Fibroblast of lung (primary cell): ENCODE measurements at regions not wholly inside any gene's neighbourhood (a gene's known extent, or its start where the extent isn't known, plus 50 kb on each side); places are given as distances from the start of the nearest gene placed in this dataset.
A peak's percentile ranks its signal among the peaks of the same experiment; 100 is the strongest.

Source experiments
- DNase-seq, 2 donors: peaks; one replicate each; pipeline versions ENCODE4 v3.0.0 to v3.0.0-alpha.2; 2010; ENCODE audit warnings: low read depth in 2 of 2
- H2AFZ ChIP-seq: 2 replicates; pipeline ENCODE4 v1.5.1; 2012; ENCODE audit warnings: low read length, control low read depth, inconsistent platforms
- H3K27ac ChIP-seq: 2 replicates; pipeline ENCODE4 v1.5.1; 2011; ENCODE audit warnings: low read length, control low read depth; ENCODE audit not compliant: insufficient read depth
- H3K27me3 ChIP-seq: 2 replicates; pipeline ENCODE4 v1.5.1; 2011; ENCODE audit warnings: mild to moderate bottlenecking, low read length; ENCODE audit not compliant: control insufficient read depth, insufficient read depth
- H3K36me3 ChIP-seq: 2 replicates; pipeline ENCODE4 v1.5.1; 2011; ENCODE audit warnings: low read length; ENCODE audit not compliant: control insufficient read depth, insufficient read depth
- H3K4me1 ChIP-seq: 2 replicates; pipeline ENCODE4 v1.5.1; 2011; ENCODE audit warnings: low read length; ENCODE audit not compliant: control insufficient read depth, insufficient read depth; ENCODE audit errors: extremely low read depth
- H3K4me2 ChIP-seq: 2 replicates; pipeline ENCODE4 v1.5.1; 2011; ENCODE audit warnings: low read length, control low read depth; ENCODE audit not compliant: insufficient read depth; ENCODE audit errors: extremely low read depth
- H3K4me3 ChIP-seq, 4 experiments: fragments of 200-600 bp in 1 of 4; sonication (generic) in 1 of 4; replicated peaks in 1 of 4; 2 replicates each; pipeline ENCODE4 v1.5.1; 2011 to 2016; ENCODE audit warnings: low read length in 4 of 4, low read depth in 3 of 4, mild to moderate bottlenecking in 3 of 4, control low read depth in 2 of 4, inconsistent platforms in 1 of 4, mixed read lengths in 1 of 4; ENCODE audit not compliant: insufficient read depth in 1 of 4; ENCODE audit errors: control extremely low read depth in 1 of 4
- H3K79me2 ChIP-seq: 2 replicates; pipeline ENCODE4 v1.5.1; 2012; ENCODE audit warnings: mild to moderate bottlenecking, low read length, inconsistent platforms; ENCODE audit not compliant: control insufficient read depth, insufficient read depth
- H3K9ac ChIP-seq: 2 replicates; pipeline ENCODE4 v1.5.1; 2011; ENCODE audit warnings: mild to moderate bottlenecking, low read length, control low read depth; ENCODE audit not compliant: insufficient read depth
- H3K9me3 ChIP-seq: 2 replicates; pipeline ENCODE4 v1.5.1; 2012; ENCODE audit warnings: low read depth, low read length; ENCODE audit not compliant: control insufficient read depth, insufficient read depth
- H4K20me1 ChIP-seq: 2 replicates; pipeline ENCODE4 v1.5.1; 2011; ENCODE audit warnings: low read length; ENCODE audit not compliant: control insufficient read depth, insufficient read depth; ENCODE audit errors: extremely low read depth
- CTCF ChIP-seq, 2 donors: IDR thresholded peaks in 1 of 2; conservative IDR thresholded peaks in 1 of 2; 1 replicate in 1 of 2; 2 replicates in 1 of 2; pipeline ENCODE4 v1.5.1; 2011 to 2012; ENCODE audit warnings: low read length in 2 of 2, control low read depth in 1 of 2, inconsistent platforms in 1 of 2, low read depth in 1 of 2, mild to moderate bottlenecking in 1 of 2
- EZH2 ChIP-seq: IDR thresholded peaks from 2 replicates; pipeline ENCODE4 v1.5.1; 2012; ENCODE audit warnings: low read length, control low read depth, mild to moderate bottlenecking; ENCODE audit errors: missing control alignments

DNA sequence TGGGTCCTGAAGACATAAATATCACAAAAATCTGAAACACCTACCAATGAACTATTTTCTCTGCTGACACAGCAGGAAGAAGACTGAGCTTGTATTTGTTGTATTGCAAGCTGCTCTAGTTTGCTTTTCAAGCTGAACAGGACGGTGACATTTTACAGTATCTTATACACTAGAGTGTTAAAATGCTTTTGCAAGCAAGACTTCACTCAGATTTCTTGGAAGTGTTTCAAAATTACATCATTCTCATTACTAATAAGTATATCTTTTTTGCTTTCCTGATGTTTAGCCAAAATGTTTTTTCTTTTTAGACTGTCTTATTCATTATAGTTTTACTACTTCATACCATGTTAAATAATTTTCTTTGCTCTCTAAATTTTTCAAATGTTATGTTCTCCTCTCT is 427.1 kb upstream of the CXADR start:
- H3K27me3 ChIP-seq = no peaks in the 10 kb centered on the region
- H3K4me3 ChIP-seq = no peak overlapping the region
- no peaks in the 10 kb centered on the region for H4K20me1 ChIP-seq
- DNase-seq = peak in 1 of 2 donors; percentile 40
- H3K27ac ChIP-seq = no peak overlapping the region
- H3K9ac ChIP-seq = no peak overlapping the region
- no peak overlapping the region for H2AFZ ChIP-seq
- TF ChIP-seq EZH2 = no peak
- no peak for TF ChIP-seq CTCF (conservative IDR thresholded peaks at IDR 0.05 in 1 of 2, IDR thresholded peaks at IDR 0.05 in 1 of 2; ENCODE audit: low read depth in 1 of 2, low read length in 2 of 2)
- H3K9me3 ChIP-seq = no peaks in the 10 kb centered on the region
- no peaks in the 10 kb centered on the region for H3K36me3 ChIP-seq
- no peaks in the 10 kb centered on the region for H3K79me2 ChIP-seq
- H3K4me2 ChIP-seq = no peak overlapping the region
- no peaks in the 10 kb centered on the region for H3K4me1 ChIP-seq

- Histone ChIP-seq H3K4me1 (no peaks in the 10 kb centered on the region), H3K9ac (no peak overlapping the region), H3K27ac (no peak overlapping the region), H2AFZ (no peak overlapping the region), H3K36me3 (no peaks in the 10 kb centered on the region), H4K20me1 (no peaks in the 10 kb centered on the region), H3K9me3 (no peaks in the 10 kb centered on the region), H3K79me2 (no peaks in the 10 kb centered on the region), H3K27me3 (no peaks in the 10 kb centered on the region), H3K4me3 (no peak overlapping the region), H3K4me2 (no peak overlapping the region)
- TF ChIP-seq CTCF (conservative IDR thresholded peaks at IDR 0.05 in 1 of 2, IDR thresholded peaks at IDR 0.05 in 1 of 2; ENCODE audit: low read depth in 1 of 2, low read length in 2 of 2) (no peak), EZH2 (no peak)
- no peak for DNase-seq
Observed at GRCh38 chr21:17088500-17088899, 424.3 kb upstream of the CXADR start.

DNA sequence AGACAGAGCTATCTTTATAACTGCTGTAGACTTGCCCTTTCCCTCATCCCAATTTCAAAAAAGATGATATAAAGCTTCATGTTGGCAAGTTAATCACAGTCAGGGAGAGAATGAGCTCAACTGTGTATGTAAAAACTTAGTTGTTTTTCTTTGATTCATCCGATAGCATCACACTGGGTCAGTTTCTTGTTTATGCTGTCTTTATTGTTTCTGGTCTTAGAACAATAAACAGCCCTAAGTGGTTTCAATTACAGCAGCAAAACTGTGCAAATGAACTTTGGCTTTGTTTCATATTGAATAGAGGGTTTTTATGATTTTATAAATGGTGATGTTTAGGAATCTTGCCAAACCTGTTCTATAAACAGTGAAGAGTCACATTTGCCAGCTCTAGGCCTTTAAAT is 423.8 kb upstream of the CXADR start:
- H3K79me2 ChIP-seq = no peaks in the 10 kb centered on the region
- H3K4me2 ChIP-seq = no peak overlapping the region
- no peak overlapping the region for H3K4me3 ChIP-seq
- H3K9me3 ChIP-seq = no peaks in the 10 kb centered on the region
- H3K4me1 ChIP-seq = no peaks in the 10 kb centered on the region
- H3K36me3 ChIP-seq = no peaks in the 10 kb centered on the region
- peak in 1 of 2 donors; percentile 60 for DNase-seq
- TF ChIP-seq CTCF (conservative IDR thresholded peaks at IDR 0.05 in 1 of 2, IDR thresholded peaks at IDR 0.05 in 1 of 2; ENCODE audit: low read depth in 1 of 2, low read length in 2 of 2) (no peak), EZH2 (no peak)
- no peak overlapping the region for H2AFZ ChIP-seq
- no peaks in the 10 kb centered on the region for H4K20me1 ChIP-seq
- no peaks in the 10 kb centered on the region for H3K27me3 ChIP-seq
- H3K27ac ChIP-seq = no peak overlapping the region
- H3K9ac ChIP-seq = no peak overlapping the region
